ENCODE measurements at regions not wholly inside any gene's neighbourhood (a gene's known extent, or its start where the extent isn't known, plus 50 kb on each side); places are given as distances from the start of the nearest gene placed in this dataset.

DNA sequence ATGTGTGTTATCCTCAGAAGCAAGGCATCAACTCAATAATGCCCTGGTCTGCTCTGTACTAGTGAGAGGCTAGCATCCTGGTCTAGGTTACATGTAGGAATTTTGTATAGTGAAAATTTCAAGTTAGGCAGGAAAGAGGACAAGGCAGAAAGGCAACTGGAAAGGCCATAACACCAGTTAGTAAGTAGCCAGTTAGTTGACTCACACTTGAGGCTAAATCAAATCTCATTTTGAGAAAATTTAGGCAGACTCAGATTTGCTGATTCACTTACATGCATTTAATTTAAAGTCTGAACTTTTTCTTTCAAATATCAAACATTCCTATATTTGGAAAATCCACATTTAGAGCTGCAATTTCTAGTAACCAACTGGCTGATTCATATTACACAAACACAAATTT is 184.5 kb upstream of the TCF21 start:
- TF ChIP-seq ZNF274 (IDR thresholded peaks at IDR 0.05; ENCODE audit: low read depth, low read length), result no peak
- no peak for TF ChIP-seq SUZ12 (IDR thresholded peaks at IDR 0.05; ENCODE audit: extremely low read depth, insufficient read depth, insufficient read length)
